ENCODE measurements at regions not wholly inside any gene's neighbourhood (a gene's known extent, or its start where the extent isn't known, plus 50 kb on each side); places are given as distances from the start of the nearest gene placed in this dataset.
"Not testable (repeated sequence)": the region's sequence is repeated elsewhere in the genome, so short reads cannot be mapped to it uniquely, and the experiment has no call there.

DNA sequence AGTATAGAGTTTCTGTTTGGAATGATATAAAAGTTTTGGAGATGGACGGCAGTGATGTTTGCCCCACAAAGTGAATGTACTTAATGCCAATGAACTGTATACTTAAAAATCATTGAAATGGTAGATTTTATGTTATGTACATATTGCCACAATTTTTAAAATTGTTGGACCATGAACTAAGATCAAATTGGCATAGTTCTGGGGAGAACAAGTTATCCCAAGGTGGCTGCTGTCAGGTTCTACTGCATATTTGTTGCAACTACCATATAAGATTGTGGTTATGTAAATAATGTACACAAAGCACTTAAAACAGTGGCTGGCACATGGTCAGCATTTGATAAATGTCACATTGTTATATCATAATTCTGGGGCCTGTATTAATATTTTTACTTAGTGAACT is 466.4 kb downstream of the SIPA1L2 start:
- H3K27ac Mint-ChIP-seq, result no peak overlapping the region
- Histone ChIP-seq H4K20me1 (ENCODE audit: low read depth) (no peaks in the 10 kb centered on the region), H3K4me2 (no peak overlapping the region), H3K36me3 (no peaks in the 10 kb centered on the region), H3K4me1 (no peaks in the 10 kb centered on the region), H3K79me2 (ENCODE audit: low read depth) (no peaks in the 10 kb centered on the region), H3F3A (ENCODE audit: low read depth) (no peaks in the 10 kb centered on the region), H3K4me3 (no peak overlapping the region), H3K9ac (no peak overlapping the region), H2AFZ (replicated peaks) (no peak overlapping the region), H3K27me3 (no peaks in the 10 kb centered on the region), H3K9me3 (ENCODE audit: low read depth) (no peaks in the 10 kb centered on the region), H3K27ac (no peak overlapping the region)
- TF ChIP-seq EZH2phosphoT487 (IDR thresholded peaks at IDR 0.05) (no peak), EZH2 (IDR thresholded peaks at IDR 0.05) (no peak), CTCF (IDR thresholded peaks at IDR 0.05) (no peak)
- DNase-seq (ENCODE audit: low spot score), result no peak
- peaks cover 9% of the 10 kb centered on the region for H3K4me1 Mint-ChIP-seq
- peaks cover 13% of the 10 kb centered on the region for H3K9me3 Mint-ChIP-seq
- no peak overlapping the region for H3K4me3 Mint-ChIP-seq
- no peaks in the 10 kb centered on the region for H3K36me3 Mint-ChIP-seq
- H3K27me3 Mint-ChIP-seq (ENCODE audit: insufficient read depth, low read depth), result peaks cover 3% of the 10 kb centered on the region

DNA sequence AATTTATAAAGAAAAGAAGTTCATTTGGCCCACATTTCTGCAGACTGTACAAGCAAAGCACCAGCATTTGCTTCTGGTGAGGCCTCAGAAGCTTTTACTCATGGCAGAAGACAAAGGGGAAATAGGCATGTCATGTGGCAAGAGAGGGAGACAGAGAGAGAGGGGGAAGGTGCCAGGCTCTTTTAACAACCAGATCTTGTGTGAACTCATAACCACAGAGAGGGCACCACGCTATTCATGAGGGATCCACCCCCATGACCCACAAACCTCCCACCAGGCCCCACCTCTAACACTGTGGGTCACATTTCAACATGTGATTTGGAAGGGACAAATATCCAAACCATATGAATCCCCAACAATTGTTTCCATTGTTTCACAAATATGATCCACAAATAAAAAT is 467.9 kb downstream of the SIPA1L2 start:
- Histone ChIP-seq H3K27ac (no peak overlapping the region), H3K79me2 (ENCODE audit: low read depth) (no peaks in the 10 kb centered on the region), H3K4me1 (no peaks in the 10 kb centered on the region), H3K9ac (no peak overlapping the region), H3F3A (ENCODE audit: low read depth) (no peaks in the 10 kb centered on the region), H2AFZ (replicated peaks) (no peak overlapping the region), H4K20me1 (ENCODE audit: low read depth) (no peaks in the 10 kb centered on the region), H3K4me2 (no peak overlapping the region), H3K27me3 (no peaks in the 10 kb centered on the region), H3K9me3 (ENCODE audit: low read depth) (no peaks in the 10 kb centered on the region), H3K4me3 (no peak overlapping the region), H3K36me3 (no peaks in the 10 kb centered on the region)
- no peak overlapping the region for H3K27ac Mint-ChIP-seq
- no peak for DNase-seq (ENCODE audit: low spot score)
- H3K36me3 Mint-ChIP-seq, result no peaks in the 10 kb centered on the region
- TF ChIP-seq CTCF (IDR thresholded peaks at IDR 0.05), result no peak
- H3K4me3 Mint-ChIP-seq, result no peak overlapping the region
- H3K4me1 Mint-ChIP-seq, result peaks cover 6% of the 10 kb centered on the region
- H3K9me3 Mint-ChIP-seq, result peaks cover 14% of the 10 kb centered on the region
- H3K27me3 Mint-ChIP-seq (ENCODE audit: insufficient read depth, low read depth), result peaks cover 5% of the 10 kb centered on the region

DNA sequence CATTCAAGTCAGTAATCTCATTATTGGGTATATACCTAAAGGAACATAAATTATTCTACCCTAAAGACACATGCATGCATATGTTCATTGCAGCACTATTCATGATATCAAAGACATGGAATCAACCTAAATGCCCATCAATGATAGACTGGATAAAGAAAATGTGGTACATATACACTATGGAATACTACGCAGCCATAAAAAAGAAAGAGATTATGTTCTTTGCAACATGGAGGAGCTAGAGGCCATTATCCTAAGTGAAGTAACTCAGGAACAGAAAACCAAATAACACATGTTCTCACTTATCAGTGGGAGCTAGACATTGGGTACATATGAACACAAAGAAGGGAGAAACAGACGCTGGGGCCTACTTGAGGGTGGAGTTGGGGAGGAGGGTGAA is 471.4 kb downstream of the SIPA1L2 start:
- not testable (repeated sequence) for H3K36me3 ChIP-seq; H4K20me1 ChIP-seq (ENCODE audit: low read depth); H3K9me3 ChIP-seq (ENCODE audit: low read depth); H3K27ac Mint-ChIP-seq; H3K27me3 Mint-ChIP-seq (ENCODE audit: insufficient read depth, low read depth); H3K9ac ChIP-seq; H3K27ac ChIP-seq; H3F3A ChIP-seq (ENCODE audit: low read depth); H3K4me3 ChIP-seq; H3K79me2 ChIP-seq (ENCODE audit: low read depth); H3K4me1 ChIP-seq; H3K36me3 Mint-ChIP-seq; H3K4me2 ChIP-seq; H3K27me3 ChIP-seq; H2AFZ ChIP-seq (replicated peaks); H3K4me3 Mint-ChIP-seq; DNase-seq (ENCODE audit: low spot score); H3K9me3 Mint-ChIP-seq
- peaks cover 12% of the 10 kb centered on the region for H3K4me1 Mint-ChIP-seq

GRCh38 chr1:232156070-232156469 is 473.9 kb downstream of the SIPA1L2 start:
- H3K4me3 ChIP-seq, result not testable (repeated sequence)

More at GRCh38 chr1:232156070-232156469, 473.9 kb downstream of the SIPA1L2 start:
- not testable (repeated sequence) for H3K9me3 Mint-ChIP-seq; H3K36me3 ChIP-seq; DNase-seq (ENCODE audit: low spot score); H3K4me2 ChIP-seq; H3K9me3 ChIP-seq (ENCODE audit: low read depth); H4K20me1 ChIP-seq (ENCODE audit: low read depth); H3K36me3 Mint-ChIP-seq; H3K4me1 ChIP-seq; H3K27ac ChIP-seq; H3K9ac ChIP-seq; H3K4me3 Mint-ChIP-seq; H3K27me3 ChIP-seq; H3K27me3 Mint-ChIP-seq (ENCODE audit: insufficient read depth, low read depth); H3F3A ChIP-seq (ENCODE audit: low read depth); H2AFZ ChIP-seq (replicated peaks); H3K79me2 ChIP-seq (ENCODE audit: low read depth)
- H3K27ac Mint-ChIP-seq, result peak overlapping the region; percentile 55
- peaks cover 12% of the 10 kb centered on the region for H3K4me1 Mint-ChIP-seq
